KMS-11 (cell line): ENCODE measurements at regions not wholly inside any gene's neighbourhood (a gene's known extent, or its start where the extent isn't known, plus 50 kb on each side); places are given as distances from the start of the nearest gene placed in this dataset.

Experiments used
- H2AFZ ChIP-seq: fragments of 200-600 bp; sonication (generic); 2 replicates; pipeline ENCODE4 v1.6.1; 2016; ENCODE audit warnings: antibody characterized with exemption, mixed run types, low read depth
- H3K27ac ChIP-seq: fragments of 200-600 bp; sonication (generic); 2 replicates; pipeline ENCODE4 v1.6.1; 2016; ENCODE audit warnings: mild to moderate bottlenecking, mixed run types
- H3K27me3 ChIP-seq: fragments of 200-600 bp; sonication (generic); 2 replicates; pipeline ENCODE4 v1.6.1; 2017; ENCODE audit warnings: mild to moderate bottlenecking, low read depth, mixed run types, moderate library complexity; ENCODE audit not compliant: insufficient read depth
- H3K36me3 ChIP-seq: fragments of 200-600 bp; sonication (generic); 2 replicates; pipeline ENCODE4 v1.6.1; 2017; ENCODE audit warnings: mild to moderate bottlenecking, mixed run types; ENCODE audit not compliant: insufficient read depth
- H3K4me1 ChIP-seq: fragments of 200-600 bp; sonication (generic); 2 replicates; pipeline ENCODE4 v1.6.1; 2016; ENCODE audit warnings: mild to moderate bottlenecking, low read depth, mixed run types; ENCODE audit not compliant: poor library complexity, severe bottlenecking
- H3K4me2 ChIP-seq: fragments of 200-600 bp; sonication (generic); 2 replicates; pipeline ENCODE4 v1.7.0; 2016; ENCODE audit warnings: mild to moderate bottlenecking, mixed run types
- H3K4me3 ChIP-seq: fragments of 200-600 bp; sonication (generic); IDR thresholded peaks from 2 replicates; pipeline ENCODE4 v1.6.1; 2017; ENCODE audit warnings: low read depth, low read length, mixed read lengths; ENCODE audit not compliant: insufficient read depth
- H3K79me2 ChIP-seq: fragments of 200-600 bp; sonication (generic); 2 replicates; pipeline ENCODE4 v1.6.1; 2016; ENCODE audit warnings: low read depth, mixed run types; ENCODE audit not compliant: insufficient read depth
- H3K9ac ChIP-seq: fragments of 200-600 bp; sonication (generic); 2 replicates; pipeline ENCODE4 v1.6.1; 2016; ENCODE audit warnings: mild to moderate bottlenecking, mixed run types
- H4K20me1 ChIP-seq: fragments of 200-600 bp; sonication (generic); 2 replicates; pipeline ENCODE4 v1.6.1; 2016; ENCODE audit warnings: mild to moderate bottlenecking, mixed run types; ENCODE audit not compliant: insufficient read depth
- TF ChIP-seq, protein P1 (sequence below): fragments of 200-600 bp; sonication (generic); conservative IDR thresholded peaks from 2 replicates; pipeline ENCODE4 v1.6.1; 2017; ENCODE audit warnings: low read depth, mild to moderate bottlenecking, antibody characterized with exemption, low read length, moderate library complexity, mixed read lengths

DNA sequence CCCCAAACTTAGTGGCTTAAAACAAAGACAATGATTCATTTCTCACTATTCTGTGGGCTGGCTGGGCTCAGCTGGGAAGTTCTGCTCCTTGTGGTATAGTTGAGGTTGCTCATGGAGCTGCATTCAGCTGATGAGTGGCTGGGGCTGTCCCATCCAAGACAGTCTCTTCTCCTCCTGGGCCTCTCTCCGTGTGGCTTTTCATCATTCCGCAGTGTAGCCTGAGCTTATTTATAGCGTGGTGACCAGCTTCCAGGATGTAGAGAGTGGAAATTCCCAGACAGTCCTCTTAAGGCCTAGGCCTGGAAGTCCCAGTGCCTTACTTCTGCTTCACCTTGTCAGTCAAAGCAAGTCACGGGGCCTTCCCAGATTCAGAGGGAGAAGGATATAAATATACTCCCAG is 136.7 kb upstream of the DAZL start:
- Histone ChIP-seq H4K20me1 (no peaks in the 10 kb centered on the region), H3K9ac (no peak overlapping the region), H3K27me3 (no peaks in the 10 kb centered on the region), H3K36me3 (no peaks in the 10 kb centered on the region), H3K79me2 (no peaks in the 10 kb centered on the region), H3K4me2 (no peak overlapping the region), H3K4me3 (no peak overlapping the region), H3K27ac (no peak overlapping the region), H2AFZ (no peak overlapping the region), H3K4me1 (no peaks in the 10 kb centered on the region)
- TF ChIP-seq, protein P1, sequence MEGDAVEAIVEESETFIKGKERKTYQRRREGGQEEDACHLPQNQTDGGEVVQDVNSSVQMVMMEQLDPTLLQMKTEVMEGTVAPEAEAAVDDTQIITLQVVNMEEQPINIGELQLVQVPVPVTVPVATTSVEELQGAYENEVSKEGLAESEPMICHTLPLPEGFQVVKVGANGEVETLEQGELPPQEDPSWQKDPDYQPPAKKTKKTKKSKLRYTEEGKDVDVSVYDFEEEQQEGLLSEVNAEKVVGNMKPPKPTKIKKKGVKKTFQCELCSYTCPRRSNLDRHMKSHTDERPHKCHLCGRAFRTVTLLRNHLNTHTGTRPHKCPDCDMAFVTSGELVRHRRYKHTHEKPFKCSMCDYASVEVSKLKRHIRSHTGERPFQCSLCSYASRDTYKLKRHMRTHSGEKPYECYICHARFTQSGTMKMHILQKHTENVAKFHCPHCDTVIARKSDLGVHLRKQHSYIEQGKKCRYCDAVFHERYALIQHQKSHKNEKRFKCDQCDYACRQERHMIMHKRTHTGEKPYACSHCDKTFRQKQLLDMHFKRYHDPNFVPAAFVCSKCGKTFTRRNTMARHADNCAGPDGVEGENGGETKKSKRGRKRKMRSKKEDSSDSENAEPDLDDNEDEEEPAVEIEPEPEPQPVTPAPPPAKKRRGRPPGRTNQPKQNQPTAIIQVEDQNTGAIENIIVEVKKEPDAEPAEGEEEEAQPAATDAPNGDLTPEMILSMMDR: no peak

DNA sequence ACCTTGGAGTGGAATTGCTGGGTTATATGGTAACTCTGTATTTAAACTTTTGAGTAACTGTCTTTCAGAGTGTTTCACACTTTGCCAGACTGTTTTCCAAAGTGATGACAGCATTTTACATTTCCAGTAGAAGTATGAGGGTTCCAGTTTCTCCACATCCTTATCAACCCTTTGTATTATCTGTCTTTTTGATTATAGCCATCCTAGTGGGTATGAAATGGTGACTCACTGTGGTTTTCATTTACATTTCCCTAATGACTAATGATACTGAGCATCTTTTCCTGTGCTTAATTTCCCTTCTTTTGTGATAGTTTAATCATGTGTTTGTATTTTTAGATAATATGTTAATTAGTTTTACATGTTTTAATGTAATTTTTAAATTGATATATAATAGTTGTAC is 138.1 kb upstream of the DAZL start:
- Histone ChIP-seq H4K20me1 (no peaks in the 10 kb centered on the region), H3K27ac (no peak overlapping the region), H3K4me1 (no peaks in the 10 kb centered on the region), H3K9ac (no peak overlapping the region), H2AFZ (no peak overlapping the region), H3K36me3 (no peaks in the 10 kb centered on the region), H3K4me3 (no peak overlapping the region), H3K4me2 (no peak overlapping the region), H3K27me3 (no peaks in the 10 kb centered on the region), H3K79me2 (no peaks in the 10 kb centered on the region)
- TF ChIP-seq, protein P1: no peak

DNA sequence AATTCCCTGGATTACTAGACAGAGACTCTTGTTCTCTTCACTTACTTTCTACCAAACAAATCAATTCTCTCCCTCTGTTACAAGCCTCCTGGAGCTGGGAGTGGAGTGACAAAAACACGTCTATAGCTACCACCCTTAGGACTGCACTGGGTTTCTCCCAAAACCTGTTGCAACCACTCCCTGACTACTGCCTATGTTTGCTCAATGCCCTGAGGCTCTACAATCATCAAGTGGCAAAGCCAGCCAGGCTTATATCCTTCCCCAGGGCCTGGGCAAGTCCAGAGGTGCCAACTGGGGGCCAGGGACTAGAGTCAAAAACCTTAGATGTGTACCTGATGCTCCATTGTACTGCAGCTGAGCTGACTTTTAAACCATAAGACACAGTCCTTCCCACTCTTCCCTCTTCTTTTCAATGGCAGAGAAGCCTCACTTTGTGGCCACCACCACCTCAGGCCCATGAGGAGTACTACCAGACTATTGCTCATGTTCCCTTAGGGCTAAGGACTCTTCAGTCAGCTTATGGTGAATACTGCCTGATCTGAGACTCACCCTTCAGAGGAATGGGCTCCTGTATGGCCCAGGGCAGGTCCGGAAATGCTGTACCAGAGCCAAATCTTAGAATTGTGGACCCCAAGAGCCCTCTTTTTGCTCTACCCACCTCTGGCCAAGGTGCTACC is 125.4 kb upstream of the PLCL2 start:
- TF ChIP-seq, protein P1: no peak
- Histone ChIP-seq H3K27me3 (no peaks in the 10 kb centered on the region), H3K4me2 (no peak overlapping the region), H3K36me3 (no peaks in the 10 kb centered on the region), H3K4me3 (no peak overlapping the region), H3K79me2 (no peaks in the 10 kb centered on the region), H4K20me1 (no peaks in the 10 kb centered on the region), H2AFZ (no peak overlapping the region), H3K9ac (no peak overlapping the region), H3K27ac (no peak overlapping the region), H3K4me1 (no peaks in the 10 kb centered on the region)

DNA sequence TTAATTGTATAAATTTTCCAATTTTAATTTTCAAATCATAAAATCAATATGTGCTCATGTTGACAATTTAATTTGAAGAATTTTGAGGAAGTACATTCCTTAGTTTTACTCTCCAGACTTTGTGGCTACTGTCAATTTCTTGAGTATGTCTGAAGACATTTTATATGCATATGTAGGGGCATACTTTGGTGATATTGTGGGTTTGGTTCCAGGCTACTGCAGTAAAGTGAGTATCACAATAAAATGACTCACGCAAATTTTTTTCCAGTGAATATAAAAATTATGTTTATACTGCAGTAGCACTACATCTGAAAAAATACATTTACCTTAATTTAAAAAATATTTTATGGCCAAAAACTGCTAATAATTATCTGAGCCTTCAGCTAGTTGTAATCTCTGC is 123.2 kb upstream of the PLCL2 start:
- no peaks in the 10 kb centered on the region for H4K20me1 ChIP-seq
- H3K27ac ChIP-seq: no peak overlapping the region
- H3K9ac ChIP-seq: no peak overlapping the region
- no peaks in the 10 kb centered on the region for H3K27me3 ChIP-seq
- no peaks in the 10 kb centered on the region for H3K4me1 ChIP-seq
- H3K4me3 ChIP-seq: no peak overlapping the region
- TF ChIP-seq, protein P1: no peak
- H3K36me3 ChIP-seq: no peaks in the 10 kb centered on the region
- H2AFZ ChIP-seq: no peak overlapping the region
- H3K79me2 ChIP-seq: no peaks in the 10 kb centered on the region
- H3K4me2 ChIP-seq: no peak overlapping the region
